ENCODE measurements at regions not wholly inside any gene's neighbourhood (a gene's known extent, or its start where the extent isn't known, plus 50 kb on each side); places are given as distances from the start of the nearest gene placed in this dataset.

DNA sequence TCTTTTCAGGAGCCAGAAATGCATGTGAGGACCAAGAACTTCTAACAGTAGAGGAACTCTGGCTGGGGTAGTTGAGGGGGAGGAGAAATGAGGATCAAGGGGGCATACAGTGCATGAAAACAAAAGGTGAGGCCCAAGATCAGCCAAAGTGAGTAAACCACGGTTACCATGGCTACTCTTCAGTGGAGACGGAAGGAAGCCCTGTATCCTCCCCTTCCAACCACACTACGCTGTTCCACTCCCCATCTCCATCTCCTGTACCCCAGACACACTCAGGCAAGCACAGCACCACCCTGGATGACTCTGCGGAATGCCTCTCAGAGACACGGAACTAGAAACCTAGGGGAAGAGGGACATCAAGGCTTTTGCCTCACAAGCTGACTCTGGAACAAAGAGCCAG is 157.6 kb upstream of the CAMK1G start:
- DNase-seq (ENCODE audit: low read depth) = no peak
- no peaks in the 10 kb centered on the region for H3K36me3 ChIP-seq (ENCODE audit: control insufficient read depth, insufficient read depth, low read length)
- no peaks in the 10 kb centered on the region for H3K27me3 ChIP-seq (ENCODE audit: control insufficient read depth, insufficient read depth, low read length)
- no peak for TF ChIP-seq CTCF (IDR thresholded peaks at IDR 0.05; ENCODE audit: insufficient read depth, low read length, poor library complexity, severe bottlenecking)
- H3K4me3 ChIP-seq (ENCODE audit: low read depth, low read length) = no peak overlapping the region

DNA sequence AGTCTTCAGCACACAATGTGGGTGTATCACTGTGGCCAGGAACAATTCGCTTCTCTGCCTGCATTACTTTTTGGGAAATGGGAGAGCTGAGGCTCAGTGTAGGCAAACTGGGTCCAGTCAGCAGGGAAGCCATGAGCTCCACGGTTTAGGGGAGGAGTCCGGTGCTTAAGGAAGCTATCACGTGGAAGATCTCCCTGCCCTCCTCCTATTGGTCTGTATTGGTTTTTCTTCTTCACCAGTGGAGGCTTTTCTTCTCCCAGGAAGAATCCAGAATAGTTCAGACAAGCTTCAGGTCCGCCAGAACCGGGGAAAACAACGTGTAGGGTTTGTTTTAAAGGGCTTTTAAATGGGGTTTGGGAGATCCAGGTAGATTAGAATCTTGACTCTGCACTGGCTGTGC is 156.2 kb upstream of the CAMK1G start:
- no peaks in the 10 kb centered on the region for H3K27me3 ChIP-seq (ENCODE audit: control insufficient read depth, insufficient read depth, low read length)
- no peaks in the 10 kb centered on the region for H3K36me3 ChIP-seq (ENCODE audit: control insufficient read depth, insufficient read depth, low read length)
- DNase-seq (ENCODE audit: low read depth) = no peak
- no peak overlapping the region for H3K4me3 ChIP-seq (ENCODE audit: low read depth, low read length)
- no peak for TF ChIP-seq CTCF (IDR thresholded peaks at IDR 0.05; ENCODE audit: insufficient read depth, low read length, poor library complexity, severe bottlenecking)

- Histone ChIP-seq H3K27me3 (ENCODE audit: control insufficient read depth, insufficient read depth, low read length) (no peaks in the 10 kb centered on the region), H3K4me3 (ENCODE audit: low read depth, low read length) (no peak overlapping the region), H3K36me3 (ENCODE audit: control insufficient read depth, insufficient read depth, low read length) (no peaks in the 10 kb centered on the region)
- no peak for DNase-seq (ENCODE audit: low read depth)
- TF ChIP-seq CTCF (IDR thresholded peaks at IDR 0.05; ENCODE audit: insufficient read depth, low read length, poor library complexity, severe bottlenecking) = no peak
Observed at GRCh38 chr1:209427811-209428210, 155.7 kb upstream of the CAMK1G start.

DNA sequence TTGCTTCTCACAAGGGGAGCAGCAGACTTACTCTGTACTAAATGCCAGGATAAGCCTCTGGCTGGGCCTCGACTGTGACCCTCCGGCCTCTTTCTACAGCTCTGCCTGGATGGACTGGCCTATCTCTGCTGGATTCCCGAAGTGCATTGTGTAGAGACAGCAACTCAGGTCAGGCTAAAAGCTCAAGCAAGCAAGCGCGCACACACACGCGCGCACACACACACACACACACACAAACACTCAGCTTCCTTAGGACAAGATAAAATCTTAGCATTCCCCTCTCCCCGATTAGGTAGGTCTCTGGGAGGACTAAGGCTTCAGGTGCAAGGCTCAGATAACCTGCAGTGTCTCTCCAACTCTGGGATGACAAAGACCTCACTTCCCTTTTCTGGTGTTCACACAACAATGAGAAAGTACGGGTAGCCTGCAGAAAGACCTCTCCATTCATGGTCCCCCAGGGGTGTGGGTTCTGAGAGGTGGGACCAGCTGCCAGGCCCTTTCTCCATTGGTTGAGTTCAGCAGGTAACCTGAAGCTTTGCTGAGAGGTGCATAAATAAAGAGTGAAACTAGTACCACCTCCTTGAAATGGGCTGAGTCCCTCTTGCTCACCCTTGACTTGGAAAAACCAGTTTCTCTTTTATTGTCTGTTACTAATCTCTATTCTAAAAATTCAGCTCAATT is 155.1 kb upstream of the CAMK1G start:
- Histone ChIP-seq H3K4me3 (ENCODE audit: low read depth, low read length) (no peak overlapping the region), H3K36me3 (ENCODE audit: control insufficient read depth, insufficient read depth, low read length) (no peaks in the 10 kb centered on the region), H3K27me3 (ENCODE audit: control insufficient read depth, insufficient read depth, low read length) (no peaks in the 10 kb centered on the region)
- DNase-seq (ENCODE audit: low read depth) = no peak
- TF ChIP-seq CTCF (IDR thresholded peaks at IDR 0.05; ENCODE audit: insufficient read depth, low read length, poor library complexity, severe bottlenecking) = no peak

DNA sequence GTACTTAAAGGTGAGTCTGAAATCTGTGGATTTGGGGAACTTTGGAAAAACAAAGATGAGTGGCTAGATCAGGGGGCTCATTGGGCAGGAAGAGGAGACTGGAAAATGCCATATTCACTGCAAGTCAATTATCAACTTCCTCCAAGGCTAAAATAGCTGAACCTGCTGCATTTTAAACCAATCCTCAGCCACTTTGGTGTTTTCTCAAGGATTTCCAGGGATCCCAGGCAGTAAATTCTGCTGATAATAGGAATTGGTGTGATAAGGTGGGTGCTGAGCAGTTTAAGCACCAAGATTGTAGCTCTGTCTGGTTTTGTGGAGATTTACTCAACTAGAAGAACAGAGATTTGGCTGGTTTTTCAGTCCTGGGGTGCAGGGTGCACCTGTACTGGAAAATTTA is 153.9 kb upstream of the CAMK1G start:
- Histone ChIP-seq H3K27me3 (ENCODE audit: control insufficient read depth, insufficient read depth, low read length) (no peaks in the 10 kb centered on the region), H3K4me3 (ENCODE audit: low read depth, low read length) (peak overlapping the region; percentile 4), H3K36me3 (ENCODE audit: control insufficient read depth, insufficient read depth, low read length) (no peaks in the 10 kb centered on the region)
- DNase-seq (ENCODE audit: low read depth) = no peak
- TF ChIP-seq CTCF (IDR thresholded peaks at IDR 0.05; ENCODE audit: insufficient read depth, low read length, poor library complexity, severe bottlenecking) = no peak

DNA sequence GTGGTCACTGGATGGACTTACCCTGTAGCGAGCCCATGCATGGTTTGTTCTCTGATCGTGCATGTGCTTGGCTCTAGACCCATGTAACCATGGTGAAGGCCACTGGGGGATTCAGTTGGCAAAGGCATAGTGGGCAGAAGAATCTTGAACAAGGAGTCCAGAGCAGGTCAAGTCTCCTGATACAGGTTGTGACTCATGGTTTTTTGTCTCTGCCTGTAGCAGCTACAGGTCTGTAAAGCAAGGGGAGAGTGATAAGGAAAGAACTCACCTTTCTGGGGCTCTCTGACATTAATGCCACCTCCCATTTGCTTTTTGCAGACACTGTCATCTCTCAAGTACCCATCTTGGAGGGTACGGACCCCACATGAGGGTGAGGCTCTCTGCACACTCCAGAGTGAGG is 153.4 kb upstream of the CAMK1G start:
- Histone ChIP-seq H3K36me3 (ENCODE audit: control insufficient read depth, insufficient read depth, low read length) (no peaks in the 10 kb centered on the region), H3K4me3 (ENCODE audit: low read depth, low read length) (peak overlapping the region; percentile 19), H3K27me3 (ENCODE audit: control insufficient read depth, insufficient read depth, low read length) (no peaks in the 10 kb centered on the region)
- TF ChIP-seq CTCF (IDR thresholded peaks at IDR 0.05; ENCODE audit: insufficient read depth, low read length, poor library complexity, severe bottlenecking) = no peak
- DNase-seq (ENCODE audit: low read depth) = no peak
